ENCODE measurements at regions not wholly inside any gene's neighbourhood (a gene's known extent, or its start where the extent isn't known, plus 50 kb on each side); places are given as distances from the start of the nearest gene placed in this dataset.

- Histone ChIP-seq H3K36me3 (ENCODE audit: control insufficient read depth, low read length) (no peaks in the 10 kb centered on the region), H3K4me1 (ENCODE audit: control insufficient read depth, low read length) (no peaks in the 10 kb centered on the region), H3K79me2 (ENCODE audit: control insufficient read depth, low read length) (no peaks in the 10 kb centered on the region), H3F3A (ENCODE audit: control insufficient read depth, insufficient read depth) (no peaks in the 10 kb centered on the region), H3K9me3 (ENCODE audit: control insufficient read depth, insufficient read depth, low read length) (no peaks in the 10 kb centered on the region), H3K27ac (ENCODE audit: low read depth, low read length) (no peak overlapping the region), H3K9me2 (replicated peaks; ENCODE audit: control insufficient read depth, low read length) (no peaks in the 10 kb centered on the region), H3K27me3 (ENCODE audit: control insufficient read depth, low read length) (peaks cover 20% of the 10 kb centered on the region), H3K4me2 (ENCODE audit: low read length) (no peak overlapping the region), H4K20me1 (ENCODE audit: control insufficient read depth, insufficient read depth, low read depth, low read length) (no peaks in the 10 kb centered on the region), H3K4me3 (ENCODE audit: low read length) (no peak overlapping the region)
- TF ChIP-seq EZH2phosphoT487 (IDR thresholded peaks at IDR 0.05; ENCODE audit: borderline replicate concordance, low read length) (no peak), CTCF (IDR thresholded peaks at IDR 0.05; ENCODE audit: low read depth, low read length, poor library complexity, severe bottlenecking) (no peak)
Observed at GRCh38 chr11:120007144-120007543, 130.8 kb downstream of the TRIM29 start.

GRCh38 chr11:120004723-120005122 is 133.2 kb downstream of the TRIM29 start:
- Histone ChIP-seq H3K9me2 (replicated peaks; ENCODE audit: control insufficient read depth, low read length) (no peaks in the 10 kb centered on the region), H3K4me3 (ENCODE audit: low read length) (no peak overlapping the region), H3K4me2 (ENCODE audit: low read length) (no peak overlapping the region), H3K36me3 (ENCODE audit: control insufficient read depth, low read length) (no peaks in the 10 kb centered on the region), H3K27me3 (ENCODE audit: control insufficient read depth, low read length) (peaks cover 31% of the 10 kb centered on the region), H3K27ac (ENCODE audit: low read depth, low read length) (no peak overlapping the region), H3K79me2 (ENCODE audit: control insufficient read depth, low read length) (no peaks in the 10 kb centered on the region), H3F3A (ENCODE audit: control insufficient read depth, insufficient read depth) (no peaks in the 10 kb centered on the region), H3K9me3 (ENCODE audit: control insufficient read depth, insufficient read depth, low read length) (no peaks in the 10 kb centered on the region), H4K20me1 (ENCODE audit: control insufficient read depth, insufficient read depth, low read depth, low read length) (no peaks in the 10 kb centered on the region), H3K4me1 (ENCODE audit: control insufficient read depth, low read length) (no peaks in the 10 kb centered on the region)
- no peak for TF ChIP-seq EZH2phosphoT487 (IDR thresholded peaks at IDR 0.05; ENCODE audit: borderline replicate concordance, low read length)
- TF ChIP-seq CTCF (IDR thresholded peaks at IDR 0.05; ENCODE audit: low read depth, low read length, poor library complexity, severe bottlenecking): no peak

GRCh38 chr11:120001178-120002090 is 136.5 kb downstream of the TRIM29 start:
- Histone ChIP-seq H3F3A (ENCODE audit: control insufficient read depth, insufficient read depth) (no peaks in the 10 kb centered on the region), H4K20me1 (ENCODE audit: control insufficient read depth, insufficient read depth, low read depth, low read length) (no peaks in the 10 kb centered on the region), H3K4me2 (ENCODE audit: low read length) (no peak overlapping the region), H3K9me3 (ENCODE audit: control insufficient read depth, insufficient read depth, low read length) (no peaks in the 10 kb centered on the region), H3K79me2 (ENCODE audit: control insufficient read depth, low read length) (no peaks in the 10 kb centered on the region), H3K36me3 (ENCODE audit: control insufficient read depth, low read length) (no peaks in the 10 kb centered on the region), H3K4me1 (ENCODE audit: control insufficient read depth, low read length) (no peaks in the 10 kb centered on the region), H3K4me3 (ENCODE audit: low read length) (no peak overlapping the region), H3K27me3 (ENCODE audit: control insufficient read depth, low read length) (peaks cover 28% of the 10 kb centered on the region), H3K27ac (ENCODE audit: low read depth, low read length) (no peak overlapping the region), H3K9me2 (replicated peaks; ENCODE audit: control insufficient read depth, low read length) (no peaks in the 10 kb centered on the region)
- TF ChIP-seq CTCF (IDR thresholded peaks at IDR 0.05; ENCODE audit: low read depth, low read length, poor library complexity, severe bottlenecking) (no peak), EZH2phosphoT487 (IDR thresholded peaks at IDR 0.05; ENCODE audit: borderline replicate concordance, low read length) (no peak)
